ENCODE measurements at regions not wholly inside any gene's neighbourhood (a gene's known extent, or its start where the extent isn't known, plus 50 kb on each side); places are given as distances from the start of the nearest gene placed in this dataset.

DNA sequence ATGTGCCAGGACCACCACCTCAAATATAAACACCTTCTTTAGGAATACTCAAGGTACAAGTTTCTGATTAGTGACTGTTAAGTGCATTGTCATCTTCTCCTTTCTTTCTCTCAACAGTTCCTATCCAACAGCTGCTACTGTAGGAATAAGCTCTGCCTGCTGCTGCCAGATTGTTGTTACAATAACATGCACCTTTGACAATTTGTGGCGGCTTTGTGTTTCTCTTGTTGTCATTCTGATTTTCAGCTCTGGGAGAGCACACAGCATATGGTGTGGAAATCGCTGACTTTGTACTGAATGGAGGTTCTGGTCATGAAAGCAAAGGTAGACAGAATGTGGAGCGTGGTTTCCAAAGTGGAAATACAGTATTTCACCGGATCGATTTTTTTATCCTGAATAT is 182.8 kb downstream of the SEC23IP start:
- no peak overlapping the region for H3K4me3 ChIP-seq (ENCODE audit: low read length)
- TF ChIP-seq, protein P1, sequence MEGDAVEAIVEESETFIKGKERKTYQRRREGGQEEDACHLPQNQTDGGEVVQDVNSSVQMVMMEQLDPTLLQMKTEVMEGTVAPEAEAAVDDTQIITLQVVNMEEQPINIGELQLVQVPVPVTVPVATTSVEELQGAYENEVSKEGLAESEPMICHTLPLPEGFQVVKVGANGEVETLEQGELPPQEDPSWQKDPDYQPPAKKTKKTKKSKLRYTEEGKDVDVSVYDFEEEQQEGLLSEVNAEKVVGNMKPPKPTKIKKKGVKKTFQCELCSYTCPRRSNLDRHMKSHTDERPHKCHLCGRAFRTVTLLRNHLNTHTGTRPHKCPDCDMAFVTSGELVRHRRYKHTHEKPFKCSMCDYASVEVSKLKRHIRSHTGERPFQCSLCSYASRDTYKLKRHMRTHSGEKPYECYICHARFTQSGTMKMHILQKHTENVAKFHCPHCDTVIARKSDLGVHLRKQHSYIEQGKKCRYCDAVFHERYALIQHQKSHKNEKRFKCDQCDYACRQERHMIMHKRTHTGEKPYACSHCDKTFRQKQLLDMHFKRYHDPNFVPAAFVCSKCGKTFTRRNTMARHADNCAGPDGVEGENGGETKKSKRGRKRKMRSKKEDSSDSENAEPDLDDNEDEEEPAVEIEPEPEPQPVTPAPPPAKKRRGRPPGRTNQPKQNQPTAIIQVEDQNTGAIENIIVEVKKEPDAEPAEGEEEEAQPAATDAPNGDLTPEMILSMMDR (IDR thresholded peaks at IDR 0.05; ENCODE audit: insufficient read depth, low read depth, low read length, missing control alignments) = no peak
- no peak for DNase-seq (ENCODE audit: low read depth)

DNA sequence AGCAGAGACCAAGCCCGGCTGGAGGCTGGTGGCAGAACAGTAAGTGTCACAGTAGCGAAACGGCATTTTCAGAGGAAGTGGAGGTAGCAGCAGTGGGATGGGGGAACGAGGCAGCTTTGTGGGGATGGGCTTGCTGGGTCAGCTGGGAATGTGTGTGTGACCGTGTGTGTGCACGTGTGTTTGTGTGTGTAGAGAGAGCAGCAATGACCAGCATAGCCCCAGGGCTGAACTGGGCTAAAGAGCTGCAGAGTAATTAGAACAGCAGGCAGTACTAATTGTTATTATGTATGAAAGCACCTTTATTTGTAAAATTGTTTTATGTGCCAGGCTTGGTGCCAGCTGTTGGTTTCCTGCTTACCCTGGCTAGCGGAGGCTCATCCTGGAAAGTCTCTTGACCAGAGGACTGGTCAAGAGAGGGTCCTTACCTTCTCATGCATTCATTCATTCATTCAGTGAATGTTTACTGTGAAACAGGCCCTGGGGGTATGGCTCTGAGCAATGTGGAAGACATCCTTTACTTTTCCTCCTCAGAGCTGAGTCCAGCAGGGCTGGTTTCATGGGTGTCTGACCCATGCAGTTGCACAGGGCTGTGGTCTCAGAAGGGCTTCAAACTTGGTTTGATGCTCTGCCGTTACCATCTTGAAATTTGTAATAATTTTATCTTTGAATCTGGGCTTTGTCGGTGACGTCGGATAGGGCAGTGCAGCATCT is 184.6 kb downstream of the SEC23IP start:
- DNase-seq (ENCODE audit: low read depth) = no peak
- no peak overlapping the region for H3K4me3 ChIP-seq (ENCODE audit: low read length)
- TF ChIP-seq, protein P1 (IDR thresholded peaks at IDR 0.05; ENCODE audit: insufficient read depth, low read depth, low read length, missing control alignments) = no peak

DNA sequence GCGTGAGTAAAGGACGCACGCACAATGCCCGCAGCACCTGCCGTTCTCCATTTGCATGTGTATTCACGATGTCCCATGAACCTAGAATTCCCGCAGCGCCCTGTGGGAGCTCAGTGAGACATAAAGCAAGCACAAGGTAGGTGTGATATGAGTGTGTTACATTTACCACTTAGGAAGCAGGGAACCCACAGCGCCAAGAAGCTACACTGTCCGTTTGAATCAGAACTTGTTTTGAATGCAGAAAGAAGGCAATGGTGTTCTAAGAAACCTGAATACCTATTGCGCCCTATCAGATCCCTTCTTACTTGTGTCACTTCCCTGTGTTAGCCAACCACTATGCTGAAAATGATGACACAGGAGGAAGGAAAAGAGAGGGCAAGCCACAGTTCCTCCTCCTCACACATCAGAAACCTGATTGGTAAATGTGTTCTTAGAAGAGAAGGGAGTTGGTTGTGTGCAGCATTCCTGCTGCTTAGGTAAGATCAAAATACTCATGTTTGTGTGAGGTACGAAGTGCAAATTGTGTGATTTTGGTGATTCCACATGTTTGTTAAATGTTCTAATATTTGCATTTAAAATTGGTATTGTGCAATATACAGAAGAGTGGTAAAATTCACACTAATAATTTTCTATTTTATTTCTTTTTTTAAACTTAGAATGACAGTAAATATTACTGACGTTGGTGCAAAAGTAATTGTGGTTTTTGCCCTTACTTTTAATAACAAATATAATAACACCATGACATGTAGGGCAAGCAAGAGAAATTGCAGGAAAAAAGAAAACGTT is 185.4 kb downstream of the SEC23IP start:
- no peak overlapping the region for H3K4me3 ChIP-seq (ENCODE audit: low read length)
- DNase-seq (ENCODE audit: low read depth) = peak; percentile 1
- TF ChIP-seq, protein P1 (IDR thresholded peaks at IDR 0.05; ENCODE audit: insufficient read depth, low read depth, low read length, missing control alignments) = no peak

DNA sequence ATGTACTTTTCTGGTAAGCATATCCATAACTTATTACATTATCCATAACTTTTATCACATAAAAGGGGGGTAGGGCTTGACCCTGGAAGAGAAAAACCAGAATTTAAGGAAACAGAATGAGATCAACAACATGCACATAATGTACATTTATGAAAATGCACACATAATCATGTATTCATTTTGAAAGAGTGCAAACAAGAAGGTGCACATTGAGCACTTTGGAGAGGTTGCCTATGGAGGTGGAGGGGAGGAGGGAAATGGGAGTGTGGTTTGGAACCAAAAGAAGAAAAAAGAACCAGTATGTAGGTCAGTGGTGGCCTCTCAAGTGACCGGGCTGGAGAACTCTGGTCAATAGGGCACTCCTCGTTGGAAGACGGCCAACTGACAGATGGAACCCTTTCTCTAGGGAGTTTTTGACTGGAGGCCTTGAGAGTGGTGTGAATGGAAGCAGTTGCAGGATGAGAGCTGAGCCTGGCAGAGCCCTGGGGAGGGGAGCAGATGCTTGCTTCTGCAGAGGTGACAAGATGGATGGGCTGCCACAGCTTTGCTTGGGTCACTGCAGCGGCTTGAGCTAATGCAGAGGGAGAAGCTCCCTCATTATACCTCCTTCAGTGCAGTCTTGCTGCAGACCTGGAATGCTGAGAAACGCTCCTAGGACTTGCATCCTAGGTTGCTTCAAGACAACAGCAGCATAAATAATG is 192.7 kb downstream of the SEC23IP start:
- TF ChIP-seq, protein P1 (IDR thresholded peaks at IDR 0.05; ENCODE audit: insufficient read depth, low read depth, low read length, missing control alignments) = no peak
- no peak for DNase-seq (ENCODE audit: low read depth)
- no peak overlapping the region for H3K4me3 ChIP-seq (ENCODE audit: low read length)

DNA sequence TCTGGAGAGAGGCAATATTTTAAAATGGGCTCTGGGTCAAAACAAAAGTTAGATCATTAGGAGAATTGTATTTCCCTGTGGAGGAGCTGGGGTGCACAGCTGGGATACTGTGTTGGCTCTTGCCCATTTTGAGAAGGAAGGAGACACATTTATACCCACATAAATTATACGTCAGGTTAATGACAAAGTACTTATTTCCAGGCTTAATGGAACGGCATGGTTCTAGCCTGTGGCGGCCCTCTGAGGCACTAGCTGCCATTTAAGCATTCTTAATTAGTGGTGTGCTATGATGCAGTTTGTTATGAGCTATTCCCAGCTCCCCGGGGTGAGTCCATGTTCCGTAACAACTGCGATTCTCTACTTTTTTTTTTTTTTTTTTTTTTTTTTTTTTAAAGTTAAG is 193.5 kb downstream of the SEC23IP start:
- TF ChIP-seq, protein P1 (IDR thresholded peaks at IDR 0.05; ENCODE audit: insufficient read depth, low read depth, low read length, missing control alignments) = no peak
- H3K4me3 ChIP-seq (ENCODE audit: low read length) = no peak overlapping the region
- no peak for DNase-seq (ENCODE audit: low read depth)

DNA sequence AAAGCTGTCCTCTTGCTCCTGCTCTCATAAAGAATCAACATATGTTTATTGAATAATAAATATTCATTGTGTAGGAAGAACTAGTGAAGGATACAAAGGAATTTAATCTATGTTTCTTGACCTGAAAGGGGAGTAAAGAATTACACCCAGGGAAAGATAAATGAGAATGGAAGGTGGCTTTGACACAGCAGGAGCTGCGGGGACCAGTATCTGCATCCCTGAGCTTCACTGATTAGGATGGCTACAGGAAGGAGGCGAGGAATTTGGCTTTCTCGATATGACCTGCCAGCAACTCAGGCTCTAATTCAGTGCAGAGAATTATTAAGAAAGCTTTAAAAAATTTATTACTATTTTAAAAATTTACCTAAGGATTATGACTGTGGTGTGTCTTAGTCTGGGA is 194.6 kb downstream of the SEC23IP start:
- DNase-seq (ENCODE audit: low read depth) = no peak
- TF ChIP-seq, protein P1 (IDR thresholded peaks at IDR 0.05; ENCODE audit: insufficient read depth, low read depth, low read length, missing control alignments) = no peak
- no peak overlapping the region for H3K4me3 ChIP-seq (ENCODE audit: low read length)

Data from epithelial cell of esophagus (primary cell).